HFFc6 (cell line): ENCODE measurements at regions not wholly inside any gene's neighbourhood (a gene's known extent, or its start where the extent isn't known, plus 50 kb on each side); places are given as distances from the start of the nearest gene placed in this dataset.
A peak's percentile ranks its signal among the peaks of the same experiment; 100 is the strongest.

Experiments used
- DNase-seq: peaks from one replicate; pipeline ENCODE4 v3.0.0-alpha.2; 2018
- H3K27ac Mint-ChIP-seq: 2 replicates; pipeline ENCODE4 v1.8.0; 2020; ENCODE audit warnings: mild to moderate bottlenecking, mixed read lengths
- H3K27me3 Mint-ChIP-seq: 2 replicates; pipeline ENCODE4 v1.8.0; 2021; ENCODE audit warnings: mild to moderate bottlenecking, moderate library complexity, mixed read lengths; ENCODE audit not compliant: insufficient read depth
- H3K36me3 Mint-ChIP-seq: 2 replicates; pipeline ENCODE4 v1.8.0; 2021; ENCODE audit warnings: low read depth, mixed read lengths
- H3K4me1 Mint-ChIP-seq: 2 replicates; pipeline ENCODE4 v1.8.0; 2020; ENCODE audit warnings: low read depth, mixed read lengths
- H3K4me3 Mint-ChIP-seq: 2 replicates; pipeline ENCODE4 v1.8.0; 2020; ENCODE audit warnings: mild to moderate bottlenecking, moderate library complexity, mixed read lengths
- H3K9me3 Mint-ChIP-seq: 2 replicates; pipeline ENCODE4 v1.8.0; 2020; ENCODE audit warnings: mild to moderate bottlenecking, mixed read lengths
- TF ChIP-seq, protein P1 (sequence below): fragments of 200-600 bp; sonication (generic); IDR thresholded peaks from 2 replicates; pipeline ENCODE4 v1.5.0; 2021; ENCODE audit warnings: antibody characterized with exemption, mild to moderate bottlenecking

DNA sequence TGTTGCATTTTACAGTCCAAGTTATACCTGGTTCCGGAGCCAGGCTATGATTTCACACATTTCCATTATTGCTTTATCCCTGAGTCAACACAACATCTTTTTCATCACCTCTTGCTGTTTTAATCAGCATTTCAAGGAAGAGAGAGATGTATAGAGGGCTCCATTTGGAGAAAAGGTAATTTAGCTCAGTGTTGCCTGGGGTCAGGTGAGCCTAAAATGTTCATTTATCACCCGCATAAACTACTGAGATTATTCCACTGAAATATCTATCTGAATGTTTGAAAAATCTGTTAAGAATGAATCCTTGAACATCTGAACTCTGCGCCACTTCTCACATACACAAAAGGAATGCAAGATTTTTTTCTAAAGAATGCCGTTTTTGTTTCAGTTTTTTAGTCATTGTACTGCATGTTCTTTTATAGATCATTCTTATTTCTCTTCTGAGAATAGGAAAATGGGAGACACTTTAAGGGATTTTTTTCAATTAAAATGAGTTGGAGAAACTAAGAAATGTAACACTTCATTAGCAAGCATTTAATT lies 51.5 kb upstream of the AGTR1 start:
- Mint-ChIP-seq H3K27ac (peak overlapping the region; percentile 39), H3K9me3 (no peaks in the 10 kb centered on the region), H3K36me3 (no peaks in the 10 kb centered on the region), H3K4me1 (peaks cover 86% of the 10 kb centered on the region), H3K27me3 (no peaks in the 10 kb centered on the region), H3K4me3 (peak overlapping the region; percentile 41)
- DNase-seq: peak; percentile 15
- TF ChIP-seq, protein P1, sequence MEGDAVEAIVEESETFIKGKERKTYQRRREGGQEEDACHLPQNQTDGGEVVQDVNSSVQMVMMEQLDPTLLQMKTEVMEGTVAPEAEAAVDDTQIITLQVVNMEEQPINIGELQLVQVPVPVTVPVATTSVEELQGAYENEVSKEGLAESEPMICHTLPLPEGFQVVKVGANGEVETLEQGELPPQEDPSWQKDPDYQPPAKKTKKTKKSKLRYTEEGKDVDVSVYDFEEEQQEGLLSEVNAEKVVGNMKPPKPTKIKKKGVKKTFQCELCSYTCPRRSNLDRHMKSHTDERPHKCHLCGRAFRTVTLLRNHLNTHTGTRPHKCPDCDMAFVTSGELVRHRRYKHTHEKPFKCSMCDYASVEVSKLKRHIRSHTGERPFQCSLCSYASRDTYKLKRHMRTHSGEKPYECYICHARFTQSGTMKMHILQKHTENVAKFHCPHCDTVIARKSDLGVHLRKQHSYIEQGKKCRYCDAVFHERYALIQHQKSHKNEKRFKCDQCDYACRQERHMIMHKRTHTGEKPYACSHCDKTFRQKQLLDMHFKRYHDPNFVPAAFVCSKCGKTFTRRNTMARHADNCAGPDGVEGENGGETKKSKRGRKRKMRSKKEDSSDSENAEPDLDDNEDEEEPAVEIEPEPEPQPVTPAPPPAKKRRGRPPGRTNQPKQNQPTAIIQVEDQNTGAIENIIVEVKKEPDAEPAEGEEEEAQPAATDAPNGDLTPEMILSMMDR: no peak
